ENCODE measurements at regions not wholly inside any gene's neighbourhood (a gene's known extent, or its start where the extent isn't known, plus 50 kb on each side); places are given as distances from the start of the nearest gene placed in this dataset.

GRCh38 chr5:24918676-24919075, 273.9 kb upstream of the CDH10 start:
- TF ChIP-seq CTCF (conservative IDR thresholded peaks at IDR 0.05 in 1 of 2, IDR thresholded peaks at IDR 0.05 in 1 of 2; ENCODE audit: low read depth in 1 of 2, low read length in 2 of 2): no peak
- no peak for TF ChIP-seq EZH2 (IDR thresholded peaks at IDR 0.05; ENCODE audit: low read length, missing control alignments)

Measured in fibroblast of lung (primary cell).